ENCODE measurements at regions not wholly inside any gene's neighbourhood (a gene's known extent, or its start where the extent isn't known, plus 50 kb on each side); places are given as distances from the start of the nearest gene placed in this dataset.

- DNase-seq (ENCODE audit: low spot score), result no peak
Observed at GRCh38 chr11:26247340-26247739, 84.6 kb upstream of the ANO3 start.

GRCh38 chr11:26248661-26249060 lies 83.3 kb upstream of the ANO3 start:
- DNase-seq (ENCODE audit: low spot score), result no peak

- DNase-seq (ENCODE audit: low spot score), result no peak
Observed at GRCh38 chr11:26254378-26254777, 77.6 kb upstream of the ANO3 start.

GRCh38 chr11:26263769-26264168 lies 68.2 kb upstream of the ANO3 start:
- DNase-seq (ENCODE audit: low spot score), result no peak

- DNase-seq (ENCODE audit: low spot score), result no peak
Observed at GRCh38 chr11:26264266-26264665, 67.7 kb upstream of the ANO3 start.

GRCh38 chr11:26268980-26269660 lies 62.8 kb upstream of the ANO3 start:
- DNase-seq (ENCODE audit: low spot score), result no peak

- DNase-seq (ENCODE audit: low spot score), result no peak
Observed at GRCh38 chr11:26271666-26272065, 60.3 kb upstream of the ANO3 start.

GRCh38 chr11:26276798-26277424 lies 55.0 kb upstream of the ANO3 start:
- DNase-seq (ENCODE audit: low spot score), result peak; percentile 60

- DNase-seq (ENCODE audit: low spot score), result no peak
Observed at GRCh38 chr11:26278354-26278753, 53.6 kb upstream of the ANO3 start.
